ENCODE measurements at regions not wholly inside any gene's neighbourhood (a gene's known extent, or its start where the extent isn't known, plus 50 kb on each side); places are given as distances from the start of the nearest gene placed in this dataset.

DNA sequence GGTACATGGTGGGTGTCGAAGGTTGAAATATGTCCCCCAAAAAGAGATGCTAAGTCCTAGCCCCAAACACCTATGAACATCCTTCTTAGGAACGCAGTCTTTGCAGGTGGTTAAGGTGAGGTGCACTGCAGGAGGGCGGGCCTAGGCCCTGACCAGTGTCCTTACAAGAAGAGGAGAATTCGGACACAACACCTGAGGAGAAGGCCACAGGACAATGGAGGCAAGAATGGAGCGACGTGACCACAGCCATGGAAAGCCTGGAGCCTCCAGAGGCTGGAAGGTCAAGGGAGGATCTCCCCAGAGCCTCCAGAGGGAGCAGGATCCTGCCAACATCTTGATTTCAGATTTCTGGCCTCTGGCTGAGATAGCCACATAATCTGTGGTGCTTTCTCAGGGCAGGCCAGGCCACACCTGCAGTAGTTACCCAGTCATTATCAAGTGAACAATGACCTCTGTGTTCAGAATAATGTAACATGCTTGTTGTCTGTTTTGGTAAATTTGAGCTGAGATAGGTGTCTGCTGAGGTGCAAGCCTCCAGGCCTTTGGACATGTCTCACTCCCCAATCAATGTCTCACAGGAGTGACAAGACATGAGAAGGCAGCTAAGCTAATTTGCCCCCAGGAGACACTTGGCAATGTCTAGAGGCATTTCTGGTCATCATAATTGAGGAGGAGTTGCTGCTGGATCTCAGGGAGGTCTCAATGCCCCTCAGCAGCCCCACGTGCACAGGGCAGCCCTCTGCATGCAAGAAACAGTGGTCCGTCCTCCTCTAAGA is 498.9 kb downstream of the BRD1 start:
- H3K27ac ChIP-seq (ENCODE audit: low read depth, low read length), result no peak overlapping the region
- 80 to 89% (median 85%) methylated on average over 8 of the region's 8 CpGs for WGBS, 3 donors

DNA sequence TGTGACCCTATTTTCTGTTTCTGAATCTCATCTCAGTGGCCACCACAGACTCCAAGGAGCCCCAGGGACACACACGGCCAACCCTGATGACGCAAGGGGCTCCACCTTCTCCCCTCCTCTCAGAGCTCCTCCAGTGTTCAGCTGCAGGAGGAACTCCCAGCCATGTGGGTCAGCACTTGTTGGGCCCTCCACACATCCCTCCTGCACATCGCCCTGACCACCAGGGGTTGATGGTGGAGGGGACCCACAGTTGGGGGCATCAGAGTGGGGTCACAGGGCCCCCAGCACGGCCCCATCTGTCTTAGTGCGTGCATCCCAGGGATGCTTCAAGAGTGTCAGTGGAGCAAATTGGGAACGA is 499.6 kb downstream of the BRD1 start:
- 79 to 82% (median 82%) methylated on average over 6 of the region's 6 CpGs for WGBS, 3 donors
- H3K27ac ChIP-seq (ENCODE audit: low read depth, low read length), result no peak overlapping the region

DNA sequence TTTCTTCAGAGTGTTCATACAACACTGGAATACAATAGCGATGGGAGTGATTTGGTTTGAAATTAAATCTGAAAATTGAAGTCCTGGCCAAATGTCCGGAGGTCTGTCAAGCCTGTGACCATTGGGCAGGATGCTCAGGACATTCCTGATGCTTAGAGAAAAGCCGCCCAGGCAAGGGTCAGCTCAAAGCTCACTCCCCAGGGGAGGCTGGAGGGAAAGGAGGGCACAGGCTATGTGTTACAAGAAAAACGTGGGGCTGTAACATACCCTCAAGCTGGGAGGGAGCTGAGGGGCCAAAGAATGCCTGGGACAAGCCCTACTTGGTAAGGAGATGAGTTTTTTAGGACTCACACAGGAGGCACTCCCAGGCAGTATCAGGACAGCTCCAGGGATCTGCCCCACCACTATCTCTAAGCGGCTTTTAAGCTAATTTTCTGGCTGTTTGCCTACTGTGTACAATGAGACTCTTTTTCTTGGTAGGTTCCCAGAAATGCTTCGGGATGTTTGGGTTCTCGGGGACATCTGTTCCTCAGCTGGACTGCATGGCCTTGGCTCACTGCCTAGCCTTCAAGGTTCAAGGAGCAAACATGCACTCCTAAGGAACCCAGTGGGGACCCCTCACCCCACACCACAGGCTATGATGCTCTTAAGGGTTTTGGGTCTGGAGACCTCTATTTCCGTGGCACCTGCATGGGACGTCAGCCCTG is 500.1 kb downstream of the BRD1 start:
- WGBS, 3 donors, result 66 to 74% (median 67%) methylated on average over 9 of the region's 9 CpGs
- H3K27ac ChIP-seq (ENCODE audit: low read depth, low read length), result no peak overlapping the region

DNA sequence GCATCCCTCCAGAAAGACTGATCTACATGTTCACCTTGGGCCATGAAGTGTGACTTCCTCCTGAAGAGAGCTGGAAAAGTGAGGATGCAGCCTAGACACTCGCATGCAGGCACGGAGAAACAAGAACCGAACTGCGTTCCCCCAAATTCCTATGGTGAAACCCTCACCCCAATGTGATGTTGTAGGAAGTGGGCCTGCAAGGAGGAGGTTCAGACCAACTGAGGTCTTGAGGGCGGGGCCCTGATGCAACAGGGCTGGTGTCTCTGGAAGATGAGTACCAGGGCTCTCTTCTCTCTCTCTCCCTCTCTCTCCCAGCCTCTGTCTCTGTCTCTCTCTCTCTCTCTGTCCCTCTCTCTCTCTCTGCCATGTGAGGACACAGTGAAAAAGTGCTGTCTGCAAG is 501.1 kb downstream of the BRD1 start:
- 73 to 86% (median 82%) methylated on average over 5 of the region's 5 CpGs for WGBS, 3 donors
- no peak overlapping the region for H3K27ac ChIP-seq (ENCODE audit: low read depth, low read length)

DNA sequence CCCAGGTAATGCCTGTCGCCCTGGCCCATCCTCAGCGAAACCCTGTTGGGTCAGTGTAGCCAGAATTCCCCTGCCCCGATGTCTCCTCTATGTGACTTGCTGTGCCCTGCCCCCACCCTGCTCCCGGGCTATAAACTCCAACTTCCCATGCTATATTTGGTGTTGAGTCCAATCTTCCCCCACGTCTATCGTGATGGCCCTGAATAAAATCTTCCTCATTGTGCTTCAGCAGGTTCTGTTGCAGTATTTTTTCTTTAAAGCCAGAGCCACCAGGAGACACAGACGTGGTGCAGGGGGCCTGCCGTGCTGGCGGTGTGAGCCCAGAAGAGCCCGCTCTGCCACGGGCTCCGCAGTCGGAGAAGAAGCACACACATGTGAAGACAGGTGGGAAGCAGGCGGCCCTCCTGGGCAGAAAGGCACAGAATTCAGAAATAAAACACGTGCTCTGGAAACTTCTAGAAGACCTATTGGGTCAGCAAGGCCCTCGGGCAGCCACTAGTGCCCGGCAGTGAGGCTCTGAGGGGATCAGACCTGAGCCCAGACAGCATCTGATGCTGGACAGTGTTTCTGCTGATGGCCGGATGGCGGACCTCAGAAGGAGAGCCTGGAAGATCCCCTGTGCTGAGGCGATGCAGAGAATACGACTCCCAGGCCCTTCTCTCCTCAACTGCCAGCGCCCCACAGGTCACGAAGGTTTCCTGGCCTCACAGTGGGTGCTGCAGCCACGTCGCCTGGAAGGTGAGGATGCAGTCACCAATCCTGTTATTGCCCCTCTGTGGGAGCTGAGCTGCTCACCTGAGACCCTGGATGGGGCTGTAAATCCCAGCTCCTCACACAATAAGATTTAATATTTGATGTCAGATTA is 501.9 kb downstream of the BRD1 start:
- whole genome bisulfite sequencing, 3 donors, result 77 to 86% (median 85%) methylated on average over 25 of the region's 25 CpGs
- H3K27ac ChIP-seq (ENCODE audit: low read depth, low read length), result no peak overlapping the region

DNA sequence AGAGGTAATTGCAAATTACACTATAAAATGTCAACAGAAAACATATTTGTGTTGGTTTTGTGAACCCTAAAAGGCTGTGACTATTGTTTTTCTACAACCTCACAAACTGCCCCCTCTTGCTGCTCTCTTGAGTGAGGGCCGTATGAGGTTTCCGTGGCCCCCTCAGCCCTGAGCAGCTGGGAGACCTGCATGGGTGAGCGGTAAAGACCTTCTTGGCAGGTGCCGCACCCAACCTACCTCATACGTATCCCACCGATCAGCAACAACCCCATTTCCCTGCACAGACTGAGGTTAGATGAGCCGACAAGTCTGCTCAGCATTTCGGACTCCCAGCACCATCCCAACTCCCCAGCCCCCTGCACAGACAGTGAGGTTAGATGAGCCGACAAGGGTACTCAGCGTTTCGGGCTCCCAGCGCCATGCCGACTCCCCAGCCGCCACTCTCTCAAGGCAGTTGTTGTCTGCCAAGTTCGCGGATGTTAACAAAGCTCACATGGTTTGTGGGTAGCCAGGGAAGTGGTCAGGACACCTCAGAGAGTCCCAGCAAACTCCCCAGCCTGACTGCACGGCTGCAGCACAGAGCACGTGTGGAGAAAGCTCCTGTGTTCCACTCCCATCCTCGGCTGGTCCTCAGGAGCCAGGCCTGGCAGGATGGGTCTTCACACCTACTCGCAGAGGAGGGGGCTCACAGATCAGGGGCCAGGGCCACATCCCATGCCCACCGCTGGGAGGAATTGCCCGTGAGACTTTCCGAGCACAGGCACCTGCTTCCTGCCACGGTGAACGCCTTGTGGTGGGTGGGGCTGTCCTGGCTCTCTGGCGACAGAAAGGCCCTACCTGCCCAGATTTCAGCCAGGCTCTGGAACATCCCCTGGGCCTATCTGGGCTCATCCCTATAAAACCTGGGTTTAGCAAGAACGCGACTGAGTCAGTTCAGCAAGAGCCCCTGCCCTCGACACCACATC is 502.9 kb downstream of the BRD1 start:
- H3K27ac ChIP-seq (ENCODE audit: low read depth, low read length), result no peak overlapping the region

DNA sequence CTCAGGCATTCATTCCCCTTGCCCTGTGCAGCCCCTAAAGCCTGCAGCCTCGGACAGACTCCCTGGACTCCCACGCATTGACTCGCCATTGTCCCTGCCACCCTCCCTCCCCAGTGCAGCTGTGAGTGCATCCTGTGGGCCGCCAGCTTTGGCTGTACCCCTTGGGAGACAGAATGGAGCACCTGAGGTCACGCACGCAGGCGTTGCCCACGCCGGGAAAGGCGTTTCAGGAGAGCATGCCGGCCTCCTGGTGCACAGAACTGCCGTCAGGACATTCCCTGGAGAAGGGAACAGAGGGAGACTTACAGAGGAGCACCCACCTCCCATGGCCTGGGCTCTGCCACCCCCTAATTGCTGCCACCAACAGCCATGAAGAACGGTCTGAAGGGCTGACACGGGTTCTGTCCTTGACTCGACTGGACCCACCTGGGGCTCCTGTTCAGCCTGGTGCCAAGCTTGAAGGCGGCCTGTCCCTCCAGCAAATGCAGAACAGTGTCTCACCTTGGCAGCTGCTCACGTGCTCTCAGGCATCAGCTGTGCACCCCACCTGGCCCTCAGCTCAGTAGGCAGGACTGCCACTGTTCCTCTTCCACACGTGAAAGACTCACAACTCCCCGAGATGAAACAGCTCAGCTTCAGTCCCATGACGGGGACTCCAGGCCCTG is 503.8 kb downstream of the BRD1 start:
- WGBS, 3 donors, result 70 to 78% (median 75%) methylated on average over 20 of the region's 20 CpGs
- no peak overlapping the region for H3K27ac ChIP-seq (ENCODE audit: low read depth, low read length)

More for the DNA sequence above, 502.9 kb downstream of the BRD1 start:
- 79 to 84% (median 82%) methylated on average over 29 of the region's 29 CpGs for WGBS, 3 donors

DNA sequence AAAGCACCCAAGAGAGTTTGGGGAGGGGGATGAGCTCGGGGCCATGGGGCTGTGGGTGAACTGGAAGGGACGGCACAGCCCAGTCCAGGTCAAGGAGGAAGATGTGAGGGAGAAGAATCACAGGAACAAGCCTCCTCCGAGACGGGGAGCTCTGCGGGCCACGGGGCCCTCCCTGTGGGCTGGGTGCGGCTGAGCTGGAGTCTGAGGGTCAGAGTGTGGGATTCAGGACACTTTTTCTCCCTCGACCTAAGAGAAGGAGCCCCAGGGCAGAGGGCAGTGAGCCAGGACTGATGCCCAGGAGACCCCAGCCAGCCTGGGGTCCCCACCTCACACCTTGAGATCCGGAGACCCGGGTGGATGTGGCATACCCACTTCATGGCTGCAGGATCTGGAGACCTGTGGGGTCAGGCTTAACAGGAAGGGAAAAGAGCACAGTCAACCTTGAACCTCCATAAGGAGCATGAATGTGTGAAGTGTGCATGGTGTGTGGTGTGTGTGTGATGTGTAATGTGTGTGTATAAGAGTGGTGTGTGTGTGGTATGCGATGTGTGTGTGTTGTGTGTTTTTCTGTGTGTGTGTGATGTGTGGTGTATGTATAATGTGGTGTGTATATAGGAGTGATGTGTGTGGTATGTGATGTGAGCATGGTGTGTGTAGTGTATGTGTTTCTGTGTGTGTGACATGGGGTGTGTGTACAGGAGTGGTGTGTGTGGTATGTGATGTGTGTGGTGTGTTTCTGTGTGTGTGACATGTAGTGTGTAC is 504.6 kb downstream of the BRD1 start:
- WGBS, 3 donors, result 71 to 79% (median 75%) methylated on average over 11 of the region's 11 CpGs

DNA sequence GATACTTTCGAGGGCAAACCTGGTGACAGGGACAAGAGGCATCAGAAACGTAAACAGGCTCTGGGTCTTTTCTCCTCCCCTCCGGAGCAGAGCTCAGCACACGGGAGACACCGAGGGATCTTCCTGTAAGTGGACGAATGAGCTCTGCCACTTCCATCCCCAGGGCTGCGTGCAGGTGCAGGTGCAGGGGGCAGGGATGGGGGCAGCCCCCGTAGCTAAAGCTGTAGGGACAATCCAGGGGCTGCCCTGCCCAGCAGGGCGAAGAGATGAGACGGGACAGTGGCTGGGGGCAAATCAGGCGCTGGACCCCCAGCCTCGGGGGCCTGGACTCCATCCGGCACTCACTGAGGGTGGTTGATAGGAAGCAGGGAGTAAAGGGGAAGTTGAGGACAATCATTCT is 505.4 kb downstream of the BRD1 start:
- WGBS, 3 donors, result 61 to 72% (median 69%) methylated on average over 13 of the region's 13 CpGs
- no peak overlapping the region for H3K27ac ChIP-seq (ENCODE audit: low read depth, low read length)

More for the DNA sequence above, 504.6 kb downstream of the BRD1 start:
- H3K27ac ChIP-seq (ENCODE audit: low read depth, low read length), result no peak overlapping the region

DNA sequence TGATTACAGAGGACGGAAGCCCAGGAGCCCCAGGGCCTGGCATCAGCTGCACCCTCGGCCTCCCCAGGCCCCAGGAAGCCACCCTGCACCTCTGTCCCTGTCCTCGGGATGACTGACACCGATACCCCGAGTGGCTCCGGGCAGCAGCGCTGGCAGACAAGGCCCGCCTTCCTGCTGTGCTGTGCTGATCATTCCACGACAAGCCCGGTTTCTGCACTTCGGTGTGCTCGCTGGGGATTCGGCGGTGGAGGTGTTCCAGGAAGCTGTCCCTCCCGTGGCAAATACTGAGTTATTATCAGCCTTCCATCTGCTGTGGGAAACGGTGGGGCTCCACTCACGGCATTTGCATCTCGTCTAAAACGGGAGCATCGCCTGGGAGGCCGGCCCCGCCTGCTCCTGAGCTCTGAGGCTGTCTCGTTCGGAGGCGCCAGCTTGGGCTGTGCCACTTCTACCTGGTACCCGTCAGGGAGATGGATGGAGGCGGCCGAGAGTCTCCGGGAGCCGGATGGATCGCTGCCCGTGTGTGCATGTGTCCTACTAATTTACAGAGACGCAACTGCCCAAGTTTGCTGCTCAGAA is 506.1 kb downstream of the BRD1 start:
- WGBS, 3 donors, result 64 to 72% (median 72%) methylated on average over 33 of the region's 33 CpGs
- no peak overlapping the region for H3K27ac ChIP-seq (ENCODE audit: low read depth, low read length)

DNA sequence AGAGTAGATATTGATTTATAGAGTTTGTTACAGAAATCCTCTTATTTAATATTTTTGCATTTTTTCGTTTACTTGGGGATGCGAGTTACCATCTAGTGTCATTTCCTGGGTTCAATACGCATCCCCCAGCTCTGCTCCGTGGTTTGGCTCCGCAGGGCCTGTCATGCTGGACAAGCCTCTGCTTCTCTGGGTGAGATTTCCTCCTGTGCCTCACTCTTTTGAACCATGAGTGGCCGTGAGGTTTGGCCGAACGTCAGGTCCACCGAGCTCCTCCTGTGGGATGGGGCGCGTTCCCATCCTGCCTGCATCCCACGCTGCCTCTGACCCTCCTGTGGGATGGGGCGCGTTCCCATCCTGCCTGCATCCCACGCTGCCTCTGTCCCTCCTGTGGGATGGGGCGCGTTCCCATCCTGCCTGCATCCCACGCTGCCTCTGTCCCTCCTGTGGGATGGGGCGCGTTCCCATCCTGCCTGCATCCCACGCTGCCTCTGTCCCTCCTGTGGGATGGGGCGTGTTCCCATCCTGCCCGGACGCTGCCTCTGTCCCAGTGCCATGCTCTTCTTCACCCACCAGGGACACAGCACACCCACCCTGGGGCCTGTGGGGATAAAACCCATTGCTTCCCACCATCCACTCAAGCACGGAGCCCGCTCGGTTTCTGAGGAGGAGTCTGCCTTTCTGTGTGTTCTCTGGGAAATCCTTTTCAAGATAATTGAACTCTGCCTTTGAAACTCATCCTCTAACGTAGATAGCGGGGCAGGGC is 506.8 kb downstream of the BRD1 start:
- WGBS, 3 donors, result 76 to 83% (median 77%) methylated on average over 20 to 21 of the region's 29 CpGs
- H3K27ac ChIP-seq (ENCODE audit: low read depth, low read length), result no peak overlapping the region

DNA sequence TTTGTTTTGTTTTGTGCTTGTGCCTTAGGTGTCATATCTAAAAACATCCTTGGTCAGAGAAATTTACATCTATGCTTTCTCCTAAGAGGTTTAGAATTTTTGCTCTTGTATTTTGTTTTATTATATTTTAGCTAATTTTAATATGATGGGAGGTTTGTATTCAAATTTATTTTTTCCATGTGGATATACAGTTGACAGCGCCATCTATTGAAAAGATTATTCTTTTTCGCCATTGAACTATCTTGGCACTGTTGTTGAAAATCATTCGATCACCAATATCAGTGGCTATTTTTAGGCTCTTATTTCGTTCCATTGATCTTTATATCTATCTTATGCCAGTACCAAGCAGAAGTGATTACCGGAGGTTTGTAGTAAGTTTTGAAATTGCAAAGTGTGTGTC is 510.3 kb downstream of the BRD1 start:
- 37 to 57% (median 41%) methylated on average over 5 of the region's 5 CpGs for WGBS, 3 donors
- no peak overlapping the region for H3K27ac ChIP-seq (ENCODE audit: low read depth, low read length)

DNA sequence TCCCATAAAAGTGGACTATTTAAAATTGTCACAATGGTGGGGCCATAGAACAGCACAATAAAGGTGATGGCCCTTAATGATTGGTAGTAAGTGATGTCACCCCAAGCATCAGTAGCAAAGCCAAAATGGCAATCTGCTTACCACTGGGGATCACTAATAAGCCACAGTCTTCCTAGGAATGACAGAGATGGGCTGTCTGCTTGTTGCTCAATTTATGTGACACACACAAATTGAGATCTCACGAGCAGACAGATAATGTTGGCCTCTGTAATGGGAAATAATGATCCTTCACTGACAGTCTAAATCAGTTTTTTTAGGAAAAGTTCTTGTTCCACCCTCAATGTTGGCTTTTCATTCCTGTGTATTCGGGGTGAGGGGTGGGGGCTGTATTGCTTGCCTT is 515.1 kb downstream of the BRD1 start:
- 22 to 58% (median 57%) methylated on average over 2 of the region's 2 CpGs for WGBS, 3 donors
- no peak overlapping the region for H3K27ac ChIP-seq (ENCODE audit: low read depth, low read length)

DNA sequence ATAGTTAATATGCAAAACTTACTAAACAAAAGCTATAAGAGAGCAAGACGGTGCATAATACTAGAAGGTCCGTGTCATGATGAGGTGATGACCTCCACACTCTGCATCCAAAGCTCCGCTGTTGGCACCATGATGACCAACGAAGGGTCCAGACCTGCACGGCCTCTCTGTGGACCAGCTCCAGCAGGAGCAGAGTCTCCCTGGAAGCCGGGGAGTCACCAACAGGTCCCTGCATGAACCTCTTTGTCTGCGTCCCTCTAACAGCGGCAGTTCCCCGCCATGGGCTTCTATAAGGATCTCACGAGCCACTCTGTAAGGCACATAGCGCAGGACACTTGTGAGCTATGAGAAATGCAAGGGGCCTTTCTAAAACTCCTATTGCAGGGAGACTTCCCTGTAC is 517.3 kb downstream of the BRD1 start:
- WGBS, 3 donors, result 72 to 82% (median 82%) methylated on average over 11 of the region's 11 CpGs
- H3K27ac ChIP-seq (ENCODE audit: low read depth, low read length), result no peak overlapping the region

DNA sequence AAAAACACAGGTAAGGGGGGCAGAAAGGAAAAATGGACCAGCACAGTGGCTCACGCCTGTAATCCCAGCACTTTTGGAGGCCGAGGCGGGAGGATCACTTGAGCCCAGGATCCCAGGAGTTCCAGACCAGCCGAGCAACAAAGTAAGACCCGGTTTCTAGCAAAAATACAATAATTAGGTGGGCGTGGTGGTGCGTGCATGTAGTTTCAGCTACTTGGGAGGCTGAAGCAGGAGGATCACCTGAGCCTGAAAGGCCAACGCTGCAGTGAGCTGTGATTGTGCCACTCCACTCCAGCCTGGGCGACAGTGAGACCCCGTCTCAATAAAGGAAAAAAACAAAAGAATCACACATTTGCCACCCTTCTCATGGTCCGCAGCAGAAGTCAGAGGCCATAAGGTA is 519.4 kb downstream of the BRD1 start:
- H3K27ac ChIP-seq (ENCODE audit: low read depth, low read length), result no peak overlapping the region
- 74 to 88% (median 88%) methylated on average over 11 of the region's 11 CpGs for WGBS, 3 donors

DNA sequence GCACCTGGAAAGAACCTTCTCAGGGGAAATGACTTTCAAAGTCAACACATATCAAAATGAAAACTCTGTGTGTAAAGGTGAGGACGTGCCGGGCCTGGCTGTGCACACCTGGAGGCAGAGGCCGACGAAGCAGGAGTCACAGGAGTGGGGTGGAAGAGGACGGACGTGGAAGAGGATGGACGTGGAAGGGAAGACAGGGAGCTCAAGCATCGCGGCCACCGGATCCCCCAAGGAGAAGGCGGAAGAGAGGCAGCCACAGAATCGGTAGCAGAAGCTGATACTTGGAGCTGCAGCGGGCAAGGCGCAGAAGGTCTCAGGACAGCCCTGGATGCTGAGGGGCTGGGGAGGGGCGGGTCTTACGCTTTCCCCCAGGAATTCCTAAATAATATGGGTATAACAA is 519.8 kb downstream of the BRD1 start:
- H3K27ac ChIP-seq (ENCODE audit: low read depth, low read length), result no peak overlapping the region
- WGBS, 3 donors, result 84 to 90% (median 85%) methylated on average over 16 of the region's 16 CpGs
